ENCODE measurements at regions not wholly inside any gene's neighbourhood (a gene's known extent, or its start where the extent isn't known, plus 50 kb on each side); places are given as distances from the start of the nearest gene placed in this dataset.

- Histone ChIP-seq H2BK15ac (ENCODE audit: low read length) (no peak overlapping the region), H2AK5ac (ENCODE audit: low read depth, low read length) (no peak overlapping the region), H4K8ac (ENCODE audit: extremely low read depth, insufficient read depth, low read length) (no peak overlapping the region), H3K23ac (ENCODE audit: insufficient read length) (no peak overlapping the region), H3K27ac (ENCODE audit: low read depth, low read length) (no peak overlapping the region), H3K14ac (ENCODE audit: insufficient read length) (no peak overlapping the region), H3K79me1 (ENCODE audit: low read depth, low read length) (no peaks in the 10 kb centered on the region), H3K23me2 (ENCODE audit: low read depth, low read length) (no peaks in the 10 kb centered on the region), H3K4me3 (ENCODE audit: extremely low read depth in 1 of 4, insufficient read depth in 2 of 4, low read depth in 3 of 4, low read length in 4 of 4) (no peak overlapping the region), H2BK12ac (ENCODE audit: low read depth, low read length) (no peak overlapping the region), H3K27me3 (replicated peaks in 1 of 4; ENCODE audit: control insufficient read depth in 3 of 4, extremely low read depth in 1 of 4, insufficient read depth in 3 of 4, low read length in 3 of 4) (no peaks in the 10 kb centered on the region), H3K9me3 (ENCODE audit: insufficient read depth in 2 of 2, low read depth in 1 of 2, low read length in 1 of 2) (peaks cover 0 to 3% of the 10 kb centered on the region in 2 experiments; a peak in 2 of 4 replicates), H4K20me1 (replicated peaks in 1 of 2; ENCODE audit: control insufficient read depth in 1 of 2, insufficient read depth in 2 of 2, low read length in 2 of 2) (no peaks in the 10 kb centered on the region), H3K56ac (replicated peaks; ENCODE audit: insufficient read length, low read depth, low read length) (no peak overlapping the region), H3K4me1 (replicated peaks in 1 of 4; ENCODE audit: control insufficient read depth in 3 of 4, insufficient read depth in 4 of 4, low read length in 3 of 4) (no peaks in the 10 kb centered on the region), H3K4ac (replicated peaks; ENCODE audit: insufficient read length, low read depth, low read length) (no peak overlapping the region), H3K18ac (ENCODE audit: extremely low read depth, low read length) (no peak overlapping the region), H4K91ac (replicated peaks; ENCODE audit: insufficient read length, low read length) (no peak overlapping the region), H4K5ac (ENCODE audit: insufficient read length, low read depth, low read length) (no peak overlapping the region), H2BK120ac (replicated peaks; ENCODE audit: low read depth, low read length) (no peak overlapping the region), H3K36me3 (ENCODE audit: control insufficient read depth in 2 of 4, insufficient read depth in 4 of 4, low read length in 3 of 4) (no peaks in the 10 kb centered on the region), H3K9ac (replicated peaks in 1 of 4; ENCODE audit: extremely low read depth in 1 of 4, low read depth in 3 of 4, low read length in 3 of 4) (no peak overlapping the region), H3K79me2 (ENCODE audit: control insufficient read depth in 1 of 2, insufficient read depth in 2 of 2, low read length in 2 of 2) (no peaks in the 10 kb centered on the region), H2BK20ac (ENCODE audit: low read length) (no peak overlapping the region), H2BK5ac (ENCODE audit: low read depth, low read length) (no peak overlapping the region), H3K4me2 (ENCODE audit: insufficient read depth in 1 of 2, low read depth in 2 of 2, low read length in 2 of 2) (no peak overlapping the region), H2AFZ (ENCODE audit: low read length) (no peak overlapping the region)
- WGBS, 2 experiments (ENCODE audit: extremely low coverage in 1 of 2, insufficient coverage in 1 of 2, insufficient read length in 1 of 2, insufficient replicate concordance in 2 of 2, low coverage in 1 of 2, low lambda C conversion rate in 2 of 2, missing lambda C conversion rate in 1 of 2): 93% methylated on average over 5 of the region's 5 CpGs; no CpG with 5 or more reads in 1 of the 2 experiments
- FAIRE-seq: no peak
- CTCF ChIA-PET (ENCODE audit: partially characterized antibody): interaction anchor here (0.9 kb wide), 1 partner anchor 18 kb away, joined by 3 read pairs; no protein-coding TSS in a partner anchor
- no peak for DNase-seq (ENCODE audit: low read depth in 1 of 2, low spot score in 2 of 2)
- POLR2A ChIA-PET (ENCODE audit: partially characterized antibody): no interaction called here
- TF ChIP-seq YY1 (IDR thresholded peaks at IDR 0.05; ENCODE audit: low read depth, low read length): no peak
- no peak for TF ChIP-seq SUZ12 (IDR thresholded peaks at IDR 0.05; ENCODE audit: low read length)
- TF ChIP-seq KDM4A (IDR thresholded peaks at IDR 0.05; ENCODE audit: low read depth, low read length, severe bottlenecking): no peak
- no peak for TF ChIP-seq SAP30 (IDR thresholded peaks at IDR 0.05; ENCODE audit: insufficient read depth, insufficient replicate concordance, low read length)
- no peak for TF ChIP-seq JUND (IDR thresholded peaks at IDR 0.05; ENCODE audit: low read length)
- TF ChIP-seq TAF7 (optimal IDR thresholded peaks at IDR 0.05; ENCODE audit: borderline replicate concordance, low read depth, low read length): no peak
- TF ChIP-seq SP2 (IDR thresholded peaks at IDR 0.05; ENCODE audit: low read length): no peak
- no peak for TF ChIP-seq ZNF274 (IDR thresholded peaks at IDR 0.05; ENCODE audit: borderline replicate concordance, extremely low read depth, low read length)
- TF ChIP-seq CTBP2 (IDR thresholded peaks at IDR 0.05; ENCODE audit: borderline replicate concordance, insufficient read depth, insufficient read length, low read length): no peak
- no peak for TF ChIP-seq POLR2AphosphoS5 (IDR thresholded peaks at IDR 0.05; ENCODE audit: low read depth, low read length)
- no peak for TF ChIP-seq SP1 (IDR thresholded peaks at IDR 0.05; ENCODE audit: low read depth, low read length)
- TF ChIP-seq GABPA (IDR thresholded peaks at IDR 0.05; ENCODE audit: borderline replicate concordance, insufficient read depth, low read length): no peak
- TF ChIP-seq EZH2 (IDR thresholded peaks at IDR 0.05; ENCODE audit: low read depth, low read length, severe bottlenecking): no peak
Measured at GRCh38 chr15:56794553-56795329, 61.4 kb upstream of the ZNF280D start.
